ENCODE measurements at regions not wholly inside any gene's neighbourhood (a gene's known extent, or its start where the extent isn't known, plus 50 kb on each side); places are given as distances from the start of the nearest gene placed in this dataset.

- TF ChIP-seq CTCF (IDR thresholded peaks at IDR 0.05 in 4 of 5, conservative IDR thresholded peaks at IDR 0.05 in 1 of 5) (no peak), POLR2A (IDR thresholded peaks at IDR 0.05) (no peak)
These were observed 444.6 kb downstream of the AJAP1 start for GRCh38 chr1:5098981-5099385.

Data from gastrocnemius medialis (tissue), 4 donors.